Fibroblast of upper back skin (primary cell): ENCODE measurements at regions not wholly inside any gene's neighbourhood (a gene's known extent, or its start where the extent isn't known, plus 50 kb on each side); places are given as distances from the start of the nearest gene placed in this dataset.

ENCODE experiments used
- DNase-seq: peaks from one replicate; pipeline ENCODE4 v3.0.0-alpha.2; 2013

DNA sequence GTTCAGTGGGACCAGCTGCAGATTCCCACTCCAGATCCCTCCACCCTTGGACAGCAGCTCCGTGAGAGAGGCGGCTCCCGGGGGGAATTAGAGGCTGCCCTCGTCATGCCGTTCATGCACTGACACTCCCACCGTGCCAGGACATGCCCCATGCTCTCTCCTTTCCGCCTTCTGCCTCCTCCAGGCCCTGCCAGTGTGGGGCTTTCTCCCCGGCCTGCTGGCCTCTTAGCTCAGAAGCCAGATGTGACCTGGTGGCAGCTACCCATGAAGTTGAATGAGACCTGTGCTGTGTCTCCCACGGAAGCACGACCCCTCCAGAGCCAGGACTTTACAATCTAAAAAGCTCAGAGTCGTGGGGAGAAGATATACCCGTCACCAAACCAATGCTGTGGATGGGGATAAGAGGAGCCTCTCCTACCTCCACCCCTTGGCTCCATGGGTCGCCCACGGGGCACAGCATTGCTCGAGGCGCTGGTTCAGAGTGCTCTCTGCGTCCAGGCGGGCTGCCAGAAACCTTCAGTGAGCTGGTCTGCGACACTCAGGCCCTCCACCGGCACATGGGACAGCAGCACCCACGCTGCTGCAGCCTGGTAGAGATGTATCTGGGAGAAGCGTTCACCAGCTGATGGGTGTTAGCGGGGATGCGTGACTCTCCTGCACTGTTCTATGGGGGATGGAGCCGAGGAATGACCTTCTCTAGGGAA lies 111.0 kb upstream of the GPC1 start:
- no peak for DNase-seq

DNA sequence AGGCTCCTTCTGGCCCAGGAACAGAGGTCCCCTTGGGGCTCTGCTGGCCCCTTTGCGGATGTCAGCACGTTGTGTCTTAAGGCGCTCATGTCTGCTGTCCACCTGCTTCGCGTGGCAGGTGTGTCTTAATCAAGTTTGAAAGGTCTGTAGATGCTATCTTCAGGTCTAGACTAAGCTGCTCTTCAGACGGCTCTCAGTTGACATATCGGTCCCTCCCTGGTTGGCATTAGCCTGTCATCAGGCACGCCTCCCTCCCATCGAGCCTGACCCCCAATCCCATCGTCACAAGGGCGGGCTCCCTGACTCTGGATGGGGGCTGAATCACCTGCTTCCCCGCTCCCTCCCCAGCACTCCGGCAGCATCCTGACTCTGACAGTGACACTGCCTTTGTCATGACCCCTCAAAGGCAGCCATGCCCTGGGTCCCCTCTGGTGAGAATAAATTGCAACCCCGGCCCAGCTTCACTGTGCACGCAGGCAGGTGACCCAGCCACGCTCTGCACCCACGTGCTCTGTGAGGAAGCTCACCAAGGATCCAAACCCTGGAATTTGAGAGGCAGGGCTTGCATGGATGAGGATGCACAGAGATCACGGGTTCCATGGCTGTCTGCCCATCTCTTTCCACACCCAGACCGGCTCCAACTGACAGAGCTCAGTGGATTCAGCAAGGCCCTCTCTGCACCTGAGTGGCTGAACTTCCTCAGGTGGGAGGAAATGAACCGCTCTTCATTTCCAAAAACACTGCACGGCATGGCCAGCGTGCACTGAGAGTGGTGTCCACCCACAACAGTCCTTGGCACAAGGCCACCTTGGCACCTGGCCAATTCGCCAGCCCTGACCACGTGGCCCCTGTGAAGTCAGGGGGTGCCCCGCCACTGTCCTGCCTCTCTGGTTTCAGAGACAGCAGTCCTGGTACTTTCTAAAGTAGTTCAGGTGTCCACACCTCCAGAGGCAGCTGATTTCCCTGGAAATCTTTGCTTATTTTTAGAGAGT lies 110.2 kb upstream of the GPC1 start:
- no peak for DNase-seq

DNA sequence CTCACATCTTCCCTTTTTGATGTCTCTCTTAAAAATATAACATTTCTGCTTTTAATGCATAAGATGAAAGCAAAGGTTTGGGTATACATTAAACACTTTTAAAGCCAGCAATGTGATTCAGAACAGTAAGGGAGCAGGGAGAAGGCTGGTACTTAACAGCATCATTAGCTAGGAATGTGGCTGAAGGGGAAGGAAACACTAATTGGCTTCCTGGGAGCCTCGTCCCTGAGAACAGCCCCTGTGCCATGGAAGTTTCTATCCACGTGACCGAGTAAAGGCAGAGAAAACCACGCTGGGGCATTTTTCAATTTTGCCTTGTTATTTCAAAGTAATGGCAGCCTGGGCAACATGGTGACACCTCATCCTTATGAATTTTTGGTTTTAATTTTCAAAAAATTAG lies 109.2 kb upstream of the GPC1 start:
- DNase-seq = no peak

DNA sequence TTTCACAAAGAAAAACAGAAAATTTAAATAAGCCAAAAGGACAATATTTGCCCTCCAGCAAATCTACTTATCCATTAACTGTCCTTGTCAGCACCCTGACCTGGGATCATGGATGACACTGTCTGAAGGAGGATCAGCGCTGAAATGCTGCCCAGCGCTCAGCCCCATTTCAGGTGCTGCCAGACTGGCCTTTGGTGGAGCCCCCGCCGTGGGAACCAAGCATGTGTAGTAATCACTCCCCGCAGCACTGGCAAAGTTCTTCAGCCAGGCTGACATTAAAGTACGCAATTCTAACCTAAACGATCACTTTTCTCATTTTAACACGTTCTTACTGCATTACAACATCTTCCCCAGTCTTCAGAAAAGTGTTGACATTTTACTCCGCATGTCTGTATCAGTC lies 108.6 kb upstream of the GPC1 start:
- no peak for DNase-seq

DNA sequence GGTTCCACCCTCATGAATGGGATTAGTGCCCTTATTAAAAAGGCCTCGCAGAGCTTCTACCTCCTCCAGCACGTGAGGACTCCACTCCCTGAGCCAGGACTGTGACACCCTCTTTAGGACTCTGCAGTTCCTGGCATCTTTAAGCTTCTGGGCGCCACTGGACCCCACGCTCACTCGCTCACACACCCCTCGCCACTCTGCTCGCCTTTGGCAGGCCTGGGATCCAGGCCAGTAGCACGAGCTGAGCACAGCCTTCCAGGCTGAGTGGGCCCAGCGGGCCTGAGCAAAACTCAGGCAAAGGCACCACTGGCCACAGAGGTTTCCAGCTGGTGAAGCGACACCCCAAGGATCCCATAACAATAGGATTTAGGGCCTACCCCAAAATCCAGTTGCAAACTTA lies 107.9 kb upstream of the GPC1 start:
- no peak for DNase-seq

DNA sequence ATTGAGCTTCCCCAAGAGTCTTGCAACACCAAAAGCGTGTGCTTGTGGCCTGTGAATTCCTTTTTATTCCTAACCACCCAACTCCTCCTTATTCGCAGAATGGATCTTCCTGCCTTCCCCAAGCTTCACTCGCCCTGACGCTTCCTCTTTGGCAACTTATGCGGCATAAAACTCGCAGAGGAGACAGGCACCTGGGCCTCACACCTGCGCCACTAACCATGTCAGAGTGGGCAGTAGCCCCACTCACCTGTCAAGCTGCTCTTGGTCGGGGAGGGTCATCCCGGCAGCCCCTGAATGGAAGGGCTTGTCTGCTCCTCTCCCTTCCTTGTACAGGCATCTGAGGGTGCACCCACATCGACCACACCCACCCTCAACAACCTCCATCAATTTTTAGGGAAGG lies 106.9 kb upstream of the GPC1 start:
- no peak for DNase-seq

DNA sequence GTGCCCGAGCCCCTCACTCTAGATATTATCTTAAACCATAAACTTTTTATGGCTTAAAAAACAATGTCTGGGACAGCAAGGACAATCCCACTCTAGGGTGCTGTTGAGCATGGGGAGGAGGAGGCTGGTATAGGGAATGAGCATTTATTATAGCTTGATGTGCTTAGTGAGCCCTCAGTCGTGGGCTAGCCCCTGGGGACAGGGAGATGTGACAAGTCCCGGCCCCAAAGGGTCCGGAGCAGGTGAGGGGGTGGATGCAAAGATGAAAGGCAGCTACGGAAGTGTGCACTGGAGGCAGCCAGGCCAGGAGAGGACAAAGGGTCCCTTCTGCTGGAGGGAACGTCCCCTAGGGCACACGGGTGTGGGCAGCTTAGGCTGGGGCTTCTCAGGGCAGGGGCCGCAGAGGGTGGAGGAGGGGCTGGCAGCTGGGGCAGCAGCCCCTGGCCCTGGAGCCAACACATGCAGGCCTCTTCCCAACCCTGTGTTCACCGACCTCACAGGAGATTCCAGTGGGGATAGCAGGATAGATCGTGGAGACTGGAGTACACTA lies 106.3 kb upstream of the GPC1 start:
- no peak for DNase-seq

DNA sequence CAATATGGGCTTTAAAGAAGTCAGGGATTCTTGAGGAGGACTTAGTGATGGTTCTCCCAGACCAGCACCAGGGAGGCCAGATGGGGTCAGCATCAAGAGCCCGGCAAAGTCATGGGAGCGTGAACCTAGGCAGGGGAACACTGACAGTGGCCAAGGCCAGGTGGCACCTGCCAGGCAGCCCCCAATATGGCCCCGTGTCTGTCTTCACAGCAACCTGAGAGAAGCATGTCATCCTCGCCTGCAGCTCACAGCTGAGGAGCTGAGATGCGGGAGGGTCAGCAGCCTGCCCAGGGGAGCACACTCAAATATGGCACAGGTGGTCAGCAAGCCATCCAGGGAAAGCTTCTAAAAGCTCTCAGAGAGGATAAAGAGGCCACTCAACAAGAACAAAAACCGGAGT lies 105.7 kb upstream of the GPC1 start:
- DNase-seq = no peak

DNA sequence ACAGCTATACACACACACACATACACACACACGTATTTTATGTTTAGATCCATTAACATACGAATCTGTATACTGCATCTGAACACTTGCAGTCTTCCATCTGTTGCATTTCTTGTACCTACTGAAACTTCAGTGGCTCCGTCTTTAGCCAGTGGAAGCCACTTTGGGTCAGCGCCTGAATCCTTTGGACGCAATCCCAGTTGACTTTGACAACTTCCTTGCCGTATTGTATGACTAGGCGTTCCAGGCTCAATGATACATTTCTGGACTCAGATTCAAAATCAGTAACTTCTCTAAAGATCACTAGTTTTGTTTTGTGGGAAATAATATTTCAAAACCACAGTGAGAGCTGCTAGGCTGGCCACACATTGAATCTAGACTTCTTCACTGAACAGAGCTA lies 101.5 kb upstream of the GPC1 start:
- DNase-seq = no peak

DNA sequence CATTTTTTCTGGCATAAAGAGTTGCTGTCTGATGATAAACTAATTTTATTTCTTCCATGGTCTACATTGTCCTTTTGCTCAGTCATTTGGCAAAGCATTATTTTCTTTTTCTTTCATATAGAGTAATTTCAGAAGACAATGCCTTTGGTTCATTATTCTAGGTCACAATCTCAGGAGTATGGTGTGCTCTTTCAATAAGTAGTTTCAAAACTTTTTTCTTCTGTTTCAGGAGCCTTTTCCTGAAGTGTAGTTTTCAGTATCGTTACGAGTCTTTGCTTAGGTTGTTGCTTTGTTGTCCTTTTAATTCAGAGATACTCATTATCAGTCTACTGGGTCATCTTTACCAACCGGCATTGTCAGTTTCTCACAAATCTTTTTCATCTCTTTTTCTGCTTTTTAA lies 100.4 kb upstream of the GPC1 start:
- no peak for DNase-seq

DNA sequence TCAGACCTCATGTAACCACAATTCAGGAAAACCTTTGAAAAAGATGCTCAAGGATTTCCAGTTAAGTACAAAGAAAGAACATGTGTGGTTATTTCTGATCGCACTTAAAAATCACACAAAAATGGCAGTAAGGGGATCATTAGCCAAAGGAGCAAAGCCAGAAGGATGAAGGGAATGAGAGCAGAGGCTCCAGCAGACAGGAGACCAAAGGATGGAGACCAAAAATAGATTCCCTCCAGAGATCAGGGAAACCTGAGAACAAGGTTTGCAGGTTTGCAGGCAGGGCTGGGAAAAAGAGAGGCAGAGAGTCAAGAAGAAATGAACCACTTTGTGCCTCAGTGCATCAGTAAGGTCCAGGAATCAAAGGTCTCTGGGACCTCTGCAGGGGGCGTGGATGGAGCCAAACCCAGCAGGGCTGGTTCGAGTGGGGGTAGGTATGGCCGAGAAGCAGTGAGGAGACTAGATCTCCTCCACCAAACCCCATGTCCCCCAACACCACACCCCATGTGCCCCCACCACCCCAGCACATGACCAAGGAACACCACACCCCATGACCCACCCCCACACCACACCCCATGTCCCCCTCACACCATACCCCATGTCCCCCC lies 98.5 kb upstream of the GPC1 start:
- no peak for DNase-seq

DNA sequence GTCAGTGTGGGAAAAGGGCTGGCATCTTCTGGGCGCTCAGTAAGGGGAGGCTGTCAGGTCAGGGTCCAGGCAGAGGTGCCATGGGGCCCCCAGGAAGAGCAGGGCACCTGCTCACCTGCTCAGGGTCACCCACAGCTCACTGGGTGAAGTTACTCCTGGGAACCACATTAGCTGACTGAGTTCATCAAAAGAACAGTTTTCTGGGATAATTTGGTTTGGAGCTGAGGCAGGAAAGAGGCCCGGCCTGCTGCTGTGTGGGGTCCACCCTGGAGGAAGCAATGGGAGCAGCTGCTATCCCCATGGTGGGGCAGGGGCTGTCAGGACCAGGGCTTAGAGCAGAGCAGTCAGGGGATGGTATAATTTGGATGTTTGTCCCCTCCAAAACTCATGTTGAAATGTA lies 97.2 kb upstream of the GPC1 start:
- DNase-seq = no peak

DNA sequence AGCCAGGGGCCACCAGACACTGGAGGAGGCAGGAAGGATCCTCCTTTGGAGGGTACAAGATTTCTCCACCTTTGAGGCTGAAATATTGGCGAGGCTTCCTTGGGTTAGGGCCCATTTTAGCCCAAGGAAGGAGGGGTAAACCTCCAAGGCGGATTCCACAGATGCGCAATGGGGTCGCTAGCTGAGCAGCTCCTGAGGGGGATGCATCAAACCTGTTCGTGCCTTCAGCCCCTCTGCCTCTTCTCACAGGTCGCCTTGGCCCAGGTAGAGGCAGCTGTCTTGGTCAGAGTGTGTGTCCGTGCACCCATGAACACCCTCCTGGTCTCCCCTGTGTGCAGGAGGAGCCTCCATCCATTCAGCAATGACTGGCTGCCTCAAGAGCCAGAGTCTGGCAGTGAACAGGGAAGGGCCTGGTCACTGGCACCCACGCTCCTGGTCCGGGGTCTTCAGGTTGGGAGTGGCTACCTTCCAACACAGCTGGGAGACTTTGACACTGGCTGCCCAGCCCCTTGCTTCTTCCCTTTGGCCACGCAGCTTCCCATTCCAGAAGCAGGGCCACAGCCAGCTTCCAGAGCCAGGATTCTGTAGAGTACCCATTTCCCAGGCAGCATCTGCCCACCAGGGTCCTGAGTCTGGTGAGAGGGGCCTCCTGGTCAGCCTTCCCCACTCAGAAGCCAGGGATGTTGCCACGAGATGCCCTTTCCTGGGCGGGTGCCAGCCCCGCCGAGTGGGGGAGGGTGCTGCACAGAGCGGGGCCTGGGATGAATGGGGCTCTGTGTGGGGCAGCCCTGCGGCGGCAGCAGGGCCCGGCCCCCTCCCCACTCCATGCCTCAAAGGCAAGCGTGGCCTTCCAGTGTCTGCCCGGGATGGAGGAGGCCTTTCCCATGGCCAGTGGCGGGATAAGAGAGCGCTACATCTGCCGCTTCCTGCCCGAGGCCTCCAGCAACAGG lies 95.8 kb upstream of the GPC1 start:
- DNase-seq = no peak

DNA sequence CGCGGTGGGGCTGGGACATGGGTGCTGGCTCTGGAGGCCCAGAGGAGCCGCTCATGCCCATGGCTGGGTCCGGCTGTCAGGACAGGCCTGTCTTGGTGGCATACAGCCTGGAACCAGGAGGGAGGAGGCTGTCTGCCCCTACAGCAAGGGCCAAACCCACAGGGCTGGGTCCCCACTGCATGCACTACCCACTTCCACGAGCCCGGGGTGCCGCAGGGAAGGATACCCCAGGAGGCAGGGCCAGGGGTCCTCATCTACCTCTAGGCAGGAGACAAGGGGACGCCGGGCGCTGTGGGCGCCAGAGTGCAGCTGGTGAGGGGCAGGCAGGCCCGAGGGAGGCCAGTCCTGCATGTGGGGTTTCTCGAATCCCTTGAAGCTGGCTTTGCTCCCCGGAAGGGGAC lies 95.1 kb upstream of the GPC1 start:
- no peak for DNase-seq

DNA sequence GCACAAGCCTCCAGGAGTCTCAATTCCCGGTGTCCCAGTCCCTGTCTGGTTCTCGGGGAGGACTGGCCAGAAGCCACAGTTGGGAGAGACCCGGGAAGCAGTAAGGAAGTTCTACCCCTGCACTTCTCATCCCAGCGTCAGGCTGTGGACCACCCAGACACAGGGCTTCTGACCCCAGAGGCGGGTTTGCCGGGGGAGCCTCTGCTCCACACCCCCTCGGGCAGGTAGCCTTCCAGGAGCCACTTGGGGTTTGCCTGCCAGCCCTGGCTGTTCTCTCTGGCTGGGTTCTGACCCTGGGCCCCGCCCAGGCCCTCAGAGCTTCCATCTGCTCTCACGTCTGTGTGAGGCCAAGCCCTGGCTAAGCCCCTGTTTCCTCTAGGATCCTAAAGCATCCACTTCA lies 94.4 kb upstream of the GPC1 start:
- DNase-seq = no peak

DNA sequence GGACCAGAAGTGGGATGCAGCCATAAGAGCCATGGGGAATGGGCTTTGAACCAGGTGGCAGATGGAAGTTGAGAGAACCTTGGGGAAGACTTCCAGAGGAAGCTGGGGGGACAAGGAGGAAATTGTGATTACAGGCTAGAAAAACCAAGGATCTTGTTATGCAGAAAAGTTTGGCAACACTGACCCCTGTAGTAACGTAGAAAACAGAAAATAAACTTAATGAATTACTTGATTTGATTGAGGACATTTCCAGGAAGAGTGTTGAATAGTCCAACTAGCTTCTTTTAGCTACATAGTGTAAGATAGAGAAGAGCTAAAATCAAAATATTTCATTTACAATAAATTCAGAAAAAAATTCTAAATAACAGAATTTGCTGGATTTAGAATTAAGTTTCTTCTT lies 91.9 kb upstream of the GPC1 start:
- DNase-seq = no peak

DNA sequence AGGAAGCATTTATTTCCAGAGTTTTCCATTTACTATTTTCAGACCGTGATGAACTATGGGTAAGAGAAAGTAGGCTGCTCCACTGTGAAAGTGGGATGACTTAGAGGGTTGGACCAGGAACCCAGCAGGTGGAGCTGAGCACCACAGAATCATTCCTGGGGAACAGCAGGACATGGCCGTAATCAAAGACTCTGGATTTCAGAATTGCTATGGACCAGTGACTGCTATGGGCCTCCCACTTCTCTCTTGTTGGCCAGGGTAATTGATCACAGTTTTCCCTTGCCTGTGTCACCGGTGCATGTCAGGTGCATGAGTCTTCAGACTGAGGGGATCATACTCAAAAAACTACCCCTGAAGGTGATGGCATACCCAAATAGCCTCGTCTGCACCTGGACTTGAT lies 90.6 kb upstream of the GPC1 start:
- DNase-seq = no peak

DNA sequence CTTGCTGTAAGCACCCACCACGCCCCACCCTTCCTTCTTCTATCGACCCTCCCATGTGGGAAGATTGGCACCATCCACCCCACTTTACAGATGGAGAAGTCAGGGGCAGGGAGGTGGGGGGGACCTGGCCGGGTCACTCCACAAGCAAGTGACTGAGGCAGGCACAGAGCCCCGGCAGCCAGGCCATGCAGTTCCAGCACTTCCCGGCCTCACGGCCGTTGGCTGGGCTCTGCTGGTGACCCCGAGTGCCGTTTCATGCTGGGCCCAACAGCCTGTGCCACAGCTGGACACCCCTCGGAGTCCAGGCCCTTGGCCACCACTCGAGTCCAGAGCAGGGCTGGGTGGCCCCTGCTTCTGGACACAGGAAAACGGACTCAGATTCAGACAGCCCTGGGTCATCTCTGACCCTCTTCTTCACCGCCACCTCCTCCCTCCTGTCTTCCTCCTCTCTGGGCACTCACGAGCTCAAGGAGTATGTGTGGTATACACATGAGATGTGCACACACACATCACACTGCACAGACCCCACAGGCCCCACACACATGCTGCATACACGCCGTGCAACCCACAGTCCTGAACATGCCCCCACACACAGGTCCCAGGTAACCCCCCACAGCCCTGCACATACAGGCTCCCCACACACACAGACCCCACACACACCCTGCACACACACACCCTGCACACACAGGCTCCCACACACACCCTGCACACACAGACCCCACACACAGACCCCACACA lies 89.3 kb upstream of the GPC1 start:
- no peak for DNase-seq

DNA sequence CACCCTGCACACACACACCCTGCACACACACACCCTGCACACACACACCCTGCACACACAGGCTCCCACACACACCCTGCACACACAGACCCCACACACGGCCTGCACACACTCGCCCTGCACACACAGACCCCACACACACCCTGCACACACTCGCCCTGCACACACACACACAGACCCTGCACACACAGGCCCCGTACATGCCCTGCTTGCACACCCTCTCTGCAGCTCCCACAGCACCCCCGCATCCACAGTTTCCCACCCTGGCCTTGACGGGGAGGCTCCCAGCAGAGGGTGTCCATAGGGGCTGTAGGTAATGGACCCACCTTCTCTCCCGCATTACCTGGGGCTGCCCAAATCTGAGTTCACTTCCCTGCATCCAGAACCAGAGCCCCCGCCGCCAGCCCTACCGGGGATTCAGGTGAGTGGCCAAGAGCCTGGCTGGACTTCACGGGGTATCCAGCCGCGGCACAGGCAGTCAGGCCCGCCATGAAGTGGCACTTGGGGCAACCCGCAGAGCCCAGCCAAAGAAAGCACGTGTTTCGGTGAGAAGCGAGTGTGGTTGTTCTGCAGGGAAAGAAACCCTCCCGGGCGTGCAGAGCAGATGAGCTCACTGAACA lies 88.6 kb upstream of the GPC1 start:
- no peak for DNase-seq

DNA sequence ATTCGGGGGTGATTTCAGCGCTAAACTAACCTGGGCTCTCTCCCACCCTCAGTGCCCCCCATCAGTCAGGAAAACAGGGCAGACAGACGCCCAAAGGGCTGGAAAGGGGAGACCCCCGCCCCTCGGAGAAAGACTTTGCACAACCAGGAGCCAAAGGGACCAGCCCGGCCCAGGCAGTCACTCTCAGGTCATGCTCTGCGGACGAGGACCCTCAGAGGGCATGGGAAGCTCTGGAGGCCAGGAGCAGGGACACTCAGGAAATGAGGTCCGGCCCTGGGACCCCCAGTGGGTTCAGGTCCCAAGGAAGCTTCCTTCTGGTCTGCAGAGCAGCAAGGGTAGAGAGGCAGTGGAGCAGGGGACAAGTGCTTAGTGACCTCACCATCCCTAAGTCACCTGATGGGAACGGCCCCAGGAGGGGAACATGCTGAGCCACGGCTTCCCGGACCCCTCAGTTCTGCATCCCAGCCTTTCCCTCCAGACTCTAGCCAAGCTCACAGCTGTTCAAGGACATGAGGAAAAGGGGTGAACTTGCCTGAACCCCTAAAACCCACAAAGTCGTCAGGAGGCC lies 88.0 kb upstream of the GPC1 start:
- no peak for DNase-seq

DNA sequence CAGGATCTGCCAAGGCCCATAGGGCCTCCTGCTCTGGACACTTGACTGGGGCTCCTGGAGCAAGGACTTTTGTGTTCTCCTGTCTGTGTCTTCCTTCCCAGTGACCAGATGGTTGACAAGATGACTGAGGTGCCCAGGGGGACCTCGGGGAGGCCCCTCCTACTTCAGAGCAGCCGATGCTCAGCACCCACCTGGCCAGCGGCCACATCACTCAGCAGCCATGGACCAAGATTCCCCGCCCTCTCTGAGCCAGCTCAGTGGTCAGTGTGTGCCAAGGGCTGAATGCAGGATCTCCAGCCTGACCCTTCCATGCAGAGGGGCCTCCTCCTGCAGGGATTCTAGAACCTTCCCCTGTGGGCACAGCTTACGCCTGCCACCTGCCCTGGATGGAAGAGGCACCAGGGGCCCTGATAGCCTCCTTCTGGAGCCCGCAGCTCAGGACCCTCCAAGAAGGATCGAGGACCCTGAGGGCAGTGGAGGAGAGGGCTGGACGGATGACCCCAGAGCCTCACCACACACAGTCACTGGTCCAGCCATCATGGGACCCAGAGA lies 87.4 kb upstream of the GPC1 start:
- no peak for DNase-seq
